Pancreas (tissue), 10 donors: ENCODE measurements at regions not wholly inside any gene's neighbourhood (a gene's known extent, or its start where the extent isn't known, plus 50 kb on each side); places are given as distances from the start of the nearest gene placed in this dataset.

Source experiments
- ATAC-seq, 4 donors: fragments of 200-7000 bp; cut with Tn5 transposase; one replicate each; pipeline versions ENCODE4 v1.8.0 to v1.9.1; 2020; ENCODE audit warnings: mild to moderate bottlenecking in 4 of 4, moderate library complexity in 4 of 4
- DNase-seq, 6 donors: peaks; one replicate each; pipeline ENCODE4 v3.0.0-alpha.2; 2020
- FAIRE-seq: peaks from 2 replicates; lab custom pipeline; 2012; peaks lifted over from hg19 to GRCh38; lab: Jason Lieb, UNC
- H3K27ac ChIP-seq, 4 donors: fragments of 200-600 bp; sonication (generic); 1 replicate in 3 of 4; 2 replicates in 1 of 4; pipeline versions ENCODE4 v1.5.0 to v1.8.0; 2020
- H3K27me3 ChIP-seq, 4 donors: fragments of 200-600 bp; one replicate each; pipeline ENCODE4 v1.8.0; 2021
- H3K36me3 ChIP-seq, 3 donors: fragments of 200-600 bp; sonication (generic) in 1 of 3; one replicate each; pipeline versions ENCODE4 v1.5.0 to v1.8.0; 2020 to 2021
- H3K4me1 ChIP-seq, 3 donors: fragments of 200-600 bp; one replicate each; pipeline ENCODE4 v1.8.0; 2021
- H3K4me3 ChIP-seq, 4 donors: fragments of 200-600 bp; sonication (generic) in 2 of 4; one replicate each; pipeline versions ENCODE4 v1.5.0 to v1.8.0; 2020 to 2021
- H3K9me3 ChIP-seq, 4 donors: fragments of 200-600 bp; one replicate each; pipeline ENCODE4 v1.8.0; 2021
- WGBS, 2 donors: extraction: QIAGEN DNeasy Blood & Tissue Kit; methylation state at CpG; one replicate each; pipeline ENCODE4 v1.1.7; 2013; 5-methylcytosine and 5-hydroxymethylcytosine counted together
- intact Hi-C, 3 donors: fragments of 100-400 bp; cut with DNase I; formaldehyde crosslinking; loops; one replicate each; pipeline versions ENCODE4 v1.11.1 to v1.14.2; 2022
- TF ChIP-seq, protein P1 (sequence below), 4 donors: fragments of 200-600 bp; sonication (generic) in 3 of 4; IDR thresholded peaks; one replicate each; pipeline versions ENCODE4 v1.5.0 to v1.8.0; 2021; ENCODE audit warnings: antibody characterized with exemption in 4 of 4
- donor health status: healthy with polysubstance abuse.
- donor health status: DM: no; HTN: no; CAD: no; lungs with moderate emphysema.
- donor health status: DM: no; HTN: no; CAD: no.
- donor health status: control.
- donor health status: control.
- donor health status: Bipolar disorder and iron deficiency.
- donor health status: DM: yes; HTN: yes; CAD: no.
- donor health status: DM: no; HTN: no; CAD: no.
- donor health status: DM: no; HTN: no; CAD: no.
- donor health status: DM: yes; HTN: yes; CAD: no.

DNA sequence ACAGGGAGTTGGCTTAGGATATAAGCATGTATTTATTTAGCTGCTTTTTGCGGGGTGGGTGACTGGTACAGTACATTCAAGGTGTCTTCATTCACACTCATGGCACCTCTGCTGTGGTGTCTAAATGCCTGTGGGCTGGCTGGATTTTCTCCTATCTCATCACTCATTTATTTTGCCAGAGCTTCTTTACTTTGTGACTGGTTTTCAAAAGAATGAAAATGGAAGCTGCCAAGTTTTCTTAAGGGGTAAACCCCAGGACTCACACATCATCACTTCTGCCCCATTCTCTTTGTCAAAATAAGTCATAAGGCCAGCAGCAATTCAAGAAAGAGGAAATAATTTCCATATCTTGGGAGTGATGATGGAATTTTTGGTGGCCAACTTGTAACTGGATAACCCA is 493.4 kb upstream of the ALCAM start:
- WGBS, 2 donors: 88 to 89% methylated on average over 1 of the region's 1 CpG
- no peak overlapping the region for H3K4me3 ChIP-seq
- TF ChIP-seq, protein P1, sequence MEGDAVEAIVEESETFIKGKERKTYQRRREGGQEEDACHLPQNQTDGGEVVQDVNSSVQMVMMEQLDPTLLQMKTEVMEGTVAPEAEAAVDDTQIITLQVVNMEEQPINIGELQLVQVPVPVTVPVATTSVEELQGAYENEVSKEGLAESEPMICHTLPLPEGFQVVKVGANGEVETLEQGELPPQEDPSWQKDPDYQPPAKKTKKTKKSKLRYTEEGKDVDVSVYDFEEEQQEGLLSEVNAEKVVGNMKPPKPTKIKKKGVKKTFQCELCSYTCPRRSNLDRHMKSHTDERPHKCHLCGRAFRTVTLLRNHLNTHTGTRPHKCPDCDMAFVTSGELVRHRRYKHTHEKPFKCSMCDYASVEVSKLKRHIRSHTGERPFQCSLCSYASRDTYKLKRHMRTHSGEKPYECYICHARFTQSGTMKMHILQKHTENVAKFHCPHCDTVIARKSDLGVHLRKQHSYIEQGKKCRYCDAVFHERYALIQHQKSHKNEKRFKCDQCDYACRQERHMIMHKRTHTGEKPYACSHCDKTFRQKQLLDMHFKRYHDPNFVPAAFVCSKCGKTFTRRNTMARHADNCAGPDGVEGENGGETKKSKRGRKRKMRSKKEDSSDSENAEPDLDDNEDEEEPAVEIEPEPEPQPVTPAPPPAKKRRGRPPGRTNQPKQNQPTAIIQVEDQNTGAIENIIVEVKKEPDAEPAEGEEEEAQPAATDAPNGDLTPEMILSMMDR (IDR thresholded peaks at IDR 0.05): no peak
- ATAC-seq: no peak
- H3K27me3 ChIP-seq: no peaks in the 10 kb centered on the region
- no peaks in the 10 kb centered on the region for H3K9me3 ChIP-seq
- H3K4me1 ChIP-seq: no peaks in the 10 kb centered on the region
- intact Hi-C loops: no loop called here
- no peaks in the 10 kb centered on the region for H3K36me3 ChIP-seq
- H3K27ac ChIP-seq: no peak overlapping the region
- FAIRE-seq: no peak
- no peak for DNase-seq

DNA sequence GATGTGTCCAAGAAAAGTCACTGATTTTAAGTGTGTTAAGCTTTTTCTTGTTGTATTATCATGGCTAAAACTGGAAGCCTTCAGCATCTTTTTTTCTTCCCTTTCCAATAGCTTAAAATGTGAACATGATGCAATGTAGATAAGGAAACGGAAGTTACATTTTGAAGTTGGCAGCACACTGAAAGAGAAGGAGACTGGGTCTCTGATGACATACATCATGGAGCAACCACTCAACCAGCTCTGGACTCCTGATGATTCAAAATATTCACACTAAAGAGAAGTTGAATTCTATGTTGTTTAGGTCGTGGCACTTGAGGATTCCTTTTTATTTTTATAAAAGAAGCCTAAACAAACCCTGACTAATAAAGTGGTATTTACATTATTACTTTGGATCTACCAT is 488.3 kb upstream of the ALCAM start:
- Histone ChIP-seq H3K27ac (no peak overlapping the region), H3K36me3 (no peaks in the 10 kb centered on the region), H3K4me3 (no peak overlapping the region), H3K9me3 (no peaks in the 10 kb centered on the region), H3K27me3 (no peaks in the 10 kb centered on the region), H3K4me1 (no peaks in the 10 kb centered on the region)
- no peak for ATAC-seq
- DNase-seq: no peak
- no peak for FAIRE-seq
- WGBS, 2 donors: 37 to 48% methylated on average over 2 of the region's 2 CpGs
- intact Hi-C loops: no loop called here
- TF ChIP-seq, protein P1 (IDR thresholded peaks at IDR 0.05): no peak

DNA sequence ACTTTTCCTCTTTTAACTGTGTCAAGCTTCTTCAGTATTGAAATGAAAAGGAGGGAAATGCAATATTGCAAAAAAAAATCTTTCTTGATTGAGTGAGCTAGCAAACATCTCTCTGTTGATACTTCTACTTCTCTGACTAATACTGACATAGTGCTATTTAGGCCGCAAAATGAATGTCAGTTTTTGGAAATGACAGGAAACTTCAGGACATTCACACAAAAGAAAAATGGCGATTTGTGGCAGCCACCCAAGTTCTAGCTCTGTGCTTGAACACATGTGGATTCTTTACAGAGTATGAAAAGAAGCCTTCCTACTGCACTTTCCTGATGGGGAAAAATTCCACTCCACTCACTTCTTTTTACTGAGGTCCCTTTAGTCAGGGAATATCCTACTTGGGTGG is 486.8 kb upstream of the ALCAM start:
- H3K36me3 ChIP-seq: no peaks in the 10 kb centered on the region
- ATAC-seq (no peak), FAIRE-seq (no peak), DNase-seq (no peak)
- H3K27me3 ChIP-seq: no peaks in the 10 kb centered on the region
- no peaks in the 10 kb centered on the region for H3K4me1 ChIP-seq
- no peak overlapping the region for H3K4me3 ChIP-seq
- no peak overlapping the region for H3K27ac ChIP-seq
- intact Hi-C loops: no loop called here
- TF ChIP-seq, protein P1 (IDR thresholded peaks at IDR 0.05): no peak
- no peaks in the 10 kb centered on the region for H3K9me3 ChIP-seq
- WGBS, 2 donors: 69 to 76% methylated on average over 2 of the region's 2 CpGs

DNA sequence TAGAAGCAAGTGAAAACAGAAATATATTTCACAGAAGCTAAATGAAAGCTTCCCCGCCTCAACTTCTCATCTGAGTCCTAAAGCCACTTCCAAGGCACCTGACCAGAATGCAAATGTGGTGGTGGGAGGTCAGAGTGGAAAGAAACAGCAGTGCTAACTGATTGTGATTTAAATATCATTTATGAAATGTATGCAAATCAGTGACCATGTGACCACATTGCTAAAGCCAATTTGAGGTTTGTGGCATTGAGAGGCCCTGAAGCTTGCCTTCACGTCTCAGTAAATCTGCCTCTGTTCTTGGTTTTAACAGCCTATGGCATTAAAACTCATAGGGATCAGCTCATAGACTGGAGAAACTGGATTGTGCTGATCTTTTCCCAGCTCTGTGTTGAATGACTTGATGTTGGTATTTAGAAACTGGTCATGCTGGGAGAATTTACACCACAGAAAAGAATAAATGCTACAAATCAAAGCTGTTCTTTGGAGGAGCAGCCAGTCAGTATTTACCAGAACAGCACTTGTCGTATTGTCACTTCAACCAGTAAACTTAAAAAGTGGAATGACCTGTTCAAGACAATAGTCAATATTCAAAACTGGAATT is 481.4 kb upstream of the ALCAM start:
- Histone ChIP-seq H3K4me3 (no peak overlapping the region), H3K36me3 (no peaks in the 10 kb centered on the region), H3K9me3 (no peaks in the 10 kb centered on the region), H3K4me1 (no peaks in the 10 kb centered on the region), H3K27me3 (no peaks in the 10 kb centered on the region), H3K27ac (no peak overlapping the region)
- TF ChIP-seq, protein P1 (IDR thresholded peaks at IDR 0.05): no peak
- WGBS, 2 donors: 80 to 85% methylated on average over 3 of the region's 3 CpGs
- no peak for ATAC-seq
- no peak for DNase-seq
- intact Hi-C loops: no loop called here
- no peak for FAIRE-seq

DNA sequence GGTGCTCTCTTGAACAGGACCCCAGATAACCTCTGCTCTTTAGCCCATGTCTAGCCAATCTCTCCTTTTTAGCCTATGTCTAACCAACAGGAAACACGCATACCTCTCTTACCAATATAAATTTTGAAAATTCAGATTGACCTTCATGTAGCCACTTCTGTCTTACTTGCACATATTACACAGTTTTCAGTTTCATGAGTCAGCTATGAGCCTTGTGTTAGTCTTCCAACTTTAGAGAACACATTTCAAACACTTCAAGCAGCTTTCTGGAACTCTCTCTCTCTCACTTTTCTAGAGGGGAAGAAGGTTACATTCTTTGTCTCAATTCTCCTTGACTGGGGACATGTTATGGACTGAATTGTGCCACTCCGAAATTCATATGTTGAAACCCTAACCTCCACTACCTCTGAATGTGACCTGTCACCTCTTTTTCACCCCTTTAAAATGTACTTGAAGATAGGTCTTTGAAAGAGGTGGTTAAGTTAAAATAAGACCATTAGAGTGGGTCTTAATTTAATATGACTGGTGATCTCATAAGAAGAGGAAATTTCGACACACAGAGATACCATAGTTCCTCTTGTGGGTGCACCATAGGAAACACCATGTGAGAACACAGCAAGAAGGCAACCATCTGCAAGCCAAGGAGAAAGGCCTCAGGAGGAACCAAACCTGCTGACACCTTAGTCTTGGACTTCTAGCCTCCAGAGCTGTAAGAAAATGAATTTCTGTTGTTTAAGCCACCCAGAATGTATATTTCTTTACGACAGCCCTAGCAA is 480.3 kb upstream of the ALCAM start:
- ATAC-seq (peak in 2 of 4 donors; percentile 32 to 38), FAIRE-seq (no peak), DNase-seq (no peak)
- Histone ChIP-seq H3K4me1 (no peaks in the 10 kb centered on the region), H3K4me3 (no peak overlapping the region), H3K27ac (no peak overlapping the region), H3K9me3 (no peaks in the 10 kb centered on the region), H3K27me3 (no peaks in the 10 kb centered on the region), H3K36me3 (no peaks in the 10 kb centered on the region)
- 86% methylated on average over 4 of the region's 4 CpGs for WGBS, 2 donors
- TF ChIP-seq, protein P1 (IDR thresholded peaks at IDR 0.05): no peak
- intact Hi-C loops: no loop called here
